SKM-1 treated with dmso at 0.1 percent for 144 hours (cell line): ENCODE measurements at regions not wholly inside any gene's neighbourhood (a gene's known extent, or its start where the extent isn't known, plus 50 kb on each side); places are given as distances from the start of the nearest gene placed in this dataset.

ENCODE experiments used
- DNase-seq: peaks from one replicate; lab custom pipeline; 2025; ENCODE audit not compliant: unreplicated experiment; lab: John Stamatoyannopoulos, UW

DNA sequence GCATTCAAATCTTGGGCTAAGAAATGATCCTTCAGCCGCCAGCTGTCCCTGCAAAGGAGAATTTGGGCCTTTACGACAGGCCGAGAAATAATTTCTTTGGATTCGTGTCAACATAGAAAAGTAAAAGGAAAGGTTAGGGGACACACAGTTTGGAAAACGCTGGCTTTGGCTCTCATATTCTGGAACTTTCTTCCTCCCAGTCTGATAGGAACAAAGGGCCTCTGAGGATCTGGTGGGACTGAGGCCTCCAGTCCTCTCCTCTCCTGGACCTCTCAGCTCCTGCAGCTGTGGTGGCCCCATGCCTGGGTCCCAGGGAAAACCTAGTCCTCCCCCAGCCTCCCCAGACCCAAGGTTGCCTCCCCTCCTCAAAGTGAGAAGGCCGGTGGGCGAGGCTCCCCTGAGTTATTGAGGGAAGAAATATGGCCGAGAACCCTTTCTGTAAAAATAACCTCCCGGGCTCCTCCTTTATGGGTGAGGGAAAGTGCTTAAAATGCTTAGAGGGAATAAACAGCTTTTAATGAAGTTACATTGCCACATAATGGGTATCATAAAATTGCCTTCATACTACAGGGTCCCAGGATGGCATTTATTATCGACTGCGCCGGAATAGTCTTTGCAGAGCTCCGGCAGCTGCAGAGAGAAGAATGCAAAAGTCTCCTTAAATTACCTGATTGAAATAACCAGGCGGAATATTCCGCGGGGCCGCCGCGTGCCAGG lies 188.3 kb downstream of the PHETA1 start:
- no peak for DNase-seq

DNA sequence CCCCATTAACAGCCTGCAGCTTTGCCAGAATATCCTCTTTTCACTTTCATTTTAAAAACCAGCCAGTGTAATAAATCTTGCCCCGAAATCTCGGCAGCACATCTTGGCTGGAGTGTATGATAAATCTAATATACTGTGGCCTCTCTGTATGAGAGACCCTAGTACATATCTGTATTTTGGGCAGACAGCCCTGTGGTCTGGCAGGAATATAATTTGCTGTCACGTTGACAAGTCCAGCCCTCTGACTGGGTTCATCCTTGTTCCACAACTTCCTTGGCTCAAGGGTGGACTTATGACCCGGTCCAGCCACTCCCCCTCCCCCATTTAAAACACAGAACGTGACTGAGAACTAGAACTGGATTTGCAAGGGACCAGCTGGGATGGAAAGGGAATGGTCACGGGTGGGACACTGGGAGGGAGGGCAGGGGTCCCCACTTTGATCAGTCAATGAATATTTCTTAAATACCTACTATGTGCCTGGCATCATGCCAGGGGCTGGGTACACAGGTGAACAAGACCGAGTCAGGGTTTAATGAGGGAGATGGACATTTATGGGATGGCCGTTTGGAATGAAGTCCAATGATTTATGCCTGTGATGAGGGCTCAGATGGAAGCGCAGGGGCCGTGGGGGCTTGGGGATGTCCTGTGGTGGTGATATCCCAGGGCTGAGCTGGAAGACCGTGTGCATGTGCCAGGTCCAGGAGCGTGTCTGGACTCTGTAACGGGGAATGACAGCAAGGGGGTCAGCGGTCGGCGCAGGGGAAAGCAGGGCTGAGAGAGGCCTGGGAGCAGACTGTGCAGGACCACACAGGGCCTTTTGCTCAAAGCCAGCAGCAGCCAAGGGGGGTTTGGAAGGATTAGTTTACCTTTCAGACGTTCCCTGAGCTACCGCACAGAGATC lies 190.5 kb downstream of the PHETA1 start:
- DNase-seq, result no peak

DNA sequence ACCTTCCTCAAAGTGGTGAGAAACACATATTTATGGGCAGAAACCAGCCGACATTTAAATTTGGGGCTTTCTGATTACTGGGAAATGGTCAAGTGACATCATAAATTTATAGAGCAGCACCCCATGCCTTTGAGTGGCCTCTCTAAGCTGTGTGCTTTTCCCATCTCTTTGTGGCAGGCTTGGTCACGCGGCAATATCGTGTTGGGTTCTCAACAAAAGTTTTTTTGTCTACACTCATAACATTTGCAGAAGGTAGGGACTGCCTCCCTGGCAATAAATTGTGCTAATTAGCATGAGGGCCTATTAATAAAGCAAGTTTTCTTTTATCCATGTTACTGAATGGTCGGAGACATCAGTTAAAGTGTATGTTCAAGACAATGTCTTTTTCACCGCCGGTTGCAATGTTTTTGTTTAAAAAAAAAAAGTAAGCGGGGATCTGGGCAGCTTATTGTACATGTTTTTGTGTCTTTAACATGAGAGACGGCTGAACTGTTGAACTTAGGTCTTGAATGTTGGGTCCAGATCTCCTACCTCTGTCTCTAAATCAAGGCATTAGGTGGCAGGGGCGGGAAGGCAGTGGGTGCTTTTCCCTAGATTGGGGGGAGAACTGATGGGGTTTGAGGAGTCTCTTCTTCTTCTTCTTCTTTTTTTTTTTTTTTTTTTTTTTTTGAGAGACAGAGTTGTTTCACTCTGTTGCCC lies 193.3 kb downstream of the PHETA1 start:
- DNase-seq, result no peak

DNA sequence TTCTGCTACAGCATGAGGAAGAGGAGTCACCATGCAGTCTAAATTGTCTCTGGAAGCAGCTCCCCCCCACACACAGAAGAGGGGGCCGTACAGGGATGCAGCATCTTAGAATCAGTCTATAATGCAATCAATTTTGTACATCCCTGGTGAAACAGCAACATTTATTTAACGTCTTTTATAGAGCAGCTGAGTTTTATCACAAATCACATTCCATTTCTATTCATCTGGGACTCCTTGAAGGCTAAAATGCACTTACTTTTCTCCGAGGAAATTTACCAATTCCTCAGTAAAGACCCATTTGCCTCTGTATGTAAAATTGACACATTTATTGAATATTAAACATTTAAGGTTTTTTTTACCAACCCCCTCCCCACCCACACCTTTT lies 193.9 kb downstream of the PHETA1 start:
- no peak for DNase-seq

- DNase-seq, result no peak
These were observed 194.5 kb downstream of the PHETA1 start for GRCh38 chr12:111174251-111174960.

DNA sequence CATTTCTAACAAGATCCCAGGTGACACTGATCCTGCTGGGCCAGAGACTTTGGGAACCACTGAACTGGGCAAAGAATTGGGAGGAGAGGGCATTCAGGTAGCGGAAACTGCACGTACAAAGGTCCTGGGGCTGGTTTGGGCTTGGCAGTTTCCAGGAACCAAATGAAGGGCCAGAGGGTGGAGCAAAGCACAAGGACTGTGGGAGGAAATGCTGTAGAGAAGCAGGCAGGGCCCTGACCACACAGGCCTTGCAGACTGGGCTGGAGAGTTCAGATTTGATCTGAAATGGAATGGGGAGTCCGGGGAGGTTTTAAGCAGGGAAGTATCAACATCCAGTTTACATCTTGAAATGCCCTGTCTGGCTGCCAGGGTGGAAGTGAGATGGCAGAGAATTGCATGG lies 195.1 kb downstream of the PHETA1 start:
- no peak for DNase-seq

DNA sequence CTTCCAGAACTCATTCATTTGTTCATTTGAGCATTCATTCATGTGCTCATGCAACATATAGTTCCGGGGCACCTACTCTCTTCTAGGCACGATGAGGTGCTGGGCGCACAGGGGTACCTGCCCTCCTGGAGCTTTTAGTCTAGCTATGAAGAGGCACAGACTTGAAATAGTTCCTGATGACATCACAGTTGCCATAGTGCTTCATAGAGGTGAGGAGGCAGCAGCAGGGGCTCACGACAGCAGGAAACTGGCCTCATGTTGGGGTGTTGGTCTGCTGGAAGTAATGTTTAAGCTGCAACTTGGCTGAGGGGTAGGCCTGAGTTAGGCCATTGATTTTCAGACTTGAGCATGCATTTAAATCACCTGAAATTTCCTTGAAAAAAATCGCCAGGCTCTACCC lies 195.5 kb downstream of the PHETA1 start:
- DNase-seq, result no peak

GRCh38 chr12:111172786-111173185 lies 196.1 kb downstream of the PHETA1 start:
- DNase-seq, result no peak

DNA sequence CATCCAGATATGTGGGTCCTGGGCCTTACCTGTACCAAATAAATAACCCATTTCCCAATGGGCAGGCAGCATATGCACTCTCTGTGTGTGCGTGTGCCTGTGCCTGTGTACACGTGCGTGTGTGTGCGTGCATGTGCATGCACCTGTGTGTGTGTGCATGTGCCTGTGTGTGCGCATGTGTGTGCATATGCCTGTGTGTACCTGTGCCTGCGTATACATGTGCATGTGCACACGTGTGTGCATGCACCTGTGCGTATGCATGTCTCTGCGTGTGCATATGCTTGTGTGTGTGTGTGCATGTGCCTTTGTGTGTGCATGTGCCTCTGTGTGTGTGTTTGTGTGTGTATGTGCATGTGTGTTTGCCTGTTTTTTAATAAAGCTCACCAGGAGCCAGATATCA lies 197.1 kb downstream of the PHETA1 start:
- no peak for DNase-seq

- no peak for DNase-seq
These were observed 197.6 kb downstream of the PHETA1 start for GRCh38 chr12:111171345-111171744.

- DNase-seq, result peak; percentile 79
These were observed 198.4 kb downstream of the PHETA1 start for GRCh38 chr12:111170543-111170942.

- DNase-seq, result no peak
These were observed 199.4 kb downstream of the PHETA1 start for GRCh38 chr12:111169456-111169855.

DNA sequence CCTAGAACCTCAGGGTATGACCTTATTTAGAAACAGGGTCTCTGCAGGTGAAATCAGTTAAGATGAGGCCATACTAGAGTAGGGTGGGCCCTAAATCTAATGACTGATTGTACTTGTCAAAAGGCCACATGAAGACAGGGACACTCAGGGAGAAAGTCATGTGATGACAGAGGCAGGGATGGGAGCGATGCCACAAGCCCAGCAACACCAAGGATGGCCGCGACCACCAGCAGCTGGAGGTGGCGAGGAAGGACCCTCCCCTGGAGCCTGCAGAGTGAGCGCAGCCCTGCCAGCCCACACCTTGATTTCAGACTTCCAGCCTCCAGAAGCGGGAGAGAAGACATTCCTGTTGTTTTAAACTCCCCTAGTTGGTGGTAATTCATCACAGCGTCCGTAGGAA lies 199.9 kb downstream of the PHETA1 start:
- DNase-seq, result no peak

DNA sequence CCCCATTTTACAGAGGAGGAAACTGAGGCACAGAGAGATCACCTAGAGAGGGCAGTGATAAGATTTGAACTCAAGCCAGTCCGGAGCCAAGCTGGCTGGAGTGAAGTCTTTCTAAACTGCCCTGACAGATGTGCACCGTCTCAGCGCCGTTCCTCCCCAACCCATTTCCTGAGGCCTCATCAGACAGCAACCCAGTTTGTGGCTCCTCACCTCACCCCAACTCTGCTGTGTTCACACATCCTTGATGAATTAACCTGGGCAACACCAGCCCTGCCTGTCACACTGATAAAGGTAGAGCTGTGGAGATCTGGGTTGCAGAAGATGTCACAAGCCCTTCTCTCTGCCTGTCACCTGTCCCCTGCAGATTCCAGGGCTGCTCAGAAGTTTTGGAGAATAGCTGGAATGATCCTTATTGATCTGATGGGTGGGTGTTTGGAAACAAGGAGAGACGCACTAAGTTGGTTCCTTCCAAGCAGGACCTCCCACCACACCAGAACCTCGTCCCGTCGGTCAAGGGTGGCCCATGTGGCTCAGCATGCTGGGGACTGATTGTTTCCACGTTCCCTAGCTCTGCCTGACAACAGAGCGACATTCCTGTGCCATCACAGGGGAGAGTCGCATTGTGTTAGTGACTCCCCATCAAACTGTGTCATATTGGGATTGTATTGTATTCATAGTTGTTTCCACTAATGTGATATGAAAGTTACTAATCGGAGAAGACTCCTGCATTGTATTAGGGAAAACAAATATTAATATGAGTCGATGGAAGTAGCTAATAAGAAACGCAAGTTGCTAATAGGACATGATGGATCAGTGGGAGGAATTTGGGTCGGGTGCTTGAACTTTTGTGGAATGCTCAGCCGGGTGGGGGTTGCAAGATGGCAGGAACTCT lies 200.6 kb downstream of the PHETA1 start:
- DNase-seq, result no peak

DNA sequence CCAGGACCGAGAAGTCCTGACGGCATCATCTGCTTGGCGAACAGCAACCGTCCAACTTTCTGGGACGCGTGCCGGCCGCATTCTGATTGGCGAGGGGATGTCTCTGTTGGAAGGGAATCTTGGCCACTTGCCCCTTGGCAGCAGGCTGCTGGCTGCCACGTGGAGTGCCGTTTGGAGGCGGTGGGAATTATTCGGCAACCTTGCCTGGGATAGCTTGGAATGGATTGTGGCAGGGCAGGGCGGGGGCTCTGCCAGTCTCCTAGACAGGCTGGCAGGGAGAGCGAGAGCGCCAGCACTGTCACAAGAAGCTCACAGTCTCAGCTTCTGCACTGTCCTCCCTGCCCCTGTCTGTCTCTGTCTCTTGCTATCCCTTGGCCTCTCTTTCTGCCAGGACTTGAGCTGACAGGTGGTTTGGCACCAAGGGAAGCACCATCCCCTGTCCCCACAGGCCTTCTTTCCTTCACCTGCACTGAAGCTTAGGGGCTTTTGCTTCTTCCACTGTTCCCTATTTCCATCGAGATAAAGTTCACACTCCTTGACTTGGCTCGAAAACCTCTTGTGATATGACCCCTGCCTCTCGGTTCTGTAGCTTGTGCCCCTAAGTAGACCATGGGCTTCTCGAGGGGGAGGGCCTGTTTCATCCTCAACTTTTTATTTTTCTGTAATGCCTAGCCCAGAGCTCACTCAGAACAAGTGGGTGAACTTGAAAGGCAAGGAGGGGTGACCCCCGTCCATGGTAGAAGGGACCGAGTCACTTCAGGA lies 201.9 kb downstream of the PHETA1 start:
- no peak for DNase-seq

DNA sequence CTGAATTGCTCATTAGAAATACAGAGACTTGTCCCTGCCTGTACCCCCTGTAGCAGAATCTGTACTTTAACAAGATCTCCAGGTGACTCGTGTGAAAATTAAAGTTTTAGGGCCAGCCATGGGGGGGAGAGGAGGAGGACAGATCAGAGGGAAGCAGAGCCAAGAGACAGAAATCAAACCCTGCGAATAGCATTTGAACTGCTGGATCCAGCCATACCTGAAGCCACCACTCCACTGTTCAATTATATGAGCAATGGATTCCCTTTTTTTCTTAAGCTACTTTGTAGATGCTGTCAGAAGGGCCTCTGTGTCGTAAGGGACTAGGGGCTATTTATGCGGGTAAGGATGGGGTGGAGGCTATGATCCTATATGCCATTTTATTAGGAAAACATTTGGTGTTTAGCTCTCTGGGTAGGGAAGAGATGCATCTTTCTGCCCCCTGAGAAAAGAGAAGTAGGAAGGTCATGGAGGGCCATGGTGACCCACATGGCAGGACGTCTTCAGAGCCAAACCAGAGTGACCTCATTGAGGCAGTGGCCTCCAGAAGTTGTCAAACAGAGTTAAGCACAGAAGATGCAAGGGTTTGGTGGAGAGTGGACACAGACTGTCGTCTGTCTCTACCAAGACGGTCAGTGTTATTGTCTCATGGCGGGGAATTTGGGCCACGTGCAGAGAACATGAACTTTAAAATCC lies 203.9 kb downstream of the PHETA1 start:
- DNase-seq, result no peak

- no peak for DNase-seq
These were observed 205.5 kb downstream of the PHETA1 start for GRCh38 chr12:111163422-111163821.

DNA sequence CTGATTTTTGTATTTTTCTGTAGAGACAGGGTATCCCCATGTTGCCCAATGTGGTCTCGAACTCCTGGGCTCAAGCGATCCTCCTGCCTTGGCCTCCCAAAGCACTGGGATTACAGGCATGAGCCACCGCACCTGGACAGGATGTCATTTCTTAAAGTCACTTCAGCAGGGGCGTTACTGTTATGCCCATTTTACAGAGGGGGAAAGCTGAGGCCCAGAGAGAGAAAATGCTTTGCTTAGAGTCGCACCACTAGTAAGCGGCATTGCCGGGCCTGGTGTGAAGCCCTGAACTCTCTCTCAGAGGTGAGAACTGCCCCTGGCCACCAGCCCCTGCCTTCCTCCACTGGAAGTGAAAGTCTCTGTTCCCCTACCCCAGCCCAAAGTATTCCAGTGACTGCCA lies 207.0 kb downstream of the PHETA1 start:
- no peak for DNase-seq
